Activated CD4-positive, alpha-beta T cell treated with anti-CD3 and anti-CD28 coated beads for 24 hours (primary cell): ENCODE measurements at regions not wholly inside any gene's neighbourhood (a gene's known extent, or its start where the extent isn't known, plus 50 kb on each side); places are given as distances from the start of the nearest gene placed in this dataset.

ENCODE experiments used
- DNase-seq, 2 donors: peaks; one replicate each; pipeline ENCODE4 v3.0.0-alpha.2; 2020; ENCODE audit warnings: low read depth in 2 of 2

DNA sequence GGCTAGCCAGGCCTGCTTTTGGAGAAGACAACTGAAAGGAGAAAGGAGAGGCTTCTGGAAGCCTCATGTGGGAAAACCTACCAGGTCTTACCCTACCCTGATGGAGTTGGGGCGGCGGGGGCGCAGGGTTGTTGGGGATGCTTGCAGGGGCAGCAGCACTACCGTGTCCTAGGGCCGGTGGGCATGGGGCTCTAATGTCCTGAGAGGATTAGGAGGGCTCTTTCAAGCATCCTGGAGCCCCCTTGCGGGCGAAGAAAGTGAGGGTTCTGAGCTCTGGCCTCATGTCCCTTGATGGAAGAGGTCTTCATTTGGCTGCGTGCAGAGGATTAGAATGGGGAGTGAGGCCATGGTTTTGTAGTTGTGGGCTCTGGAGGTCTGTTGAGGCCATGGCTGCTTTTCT lies 86.9 kb upstream of the PITX1 start:
- no peak for DNase-seq

DNA sequence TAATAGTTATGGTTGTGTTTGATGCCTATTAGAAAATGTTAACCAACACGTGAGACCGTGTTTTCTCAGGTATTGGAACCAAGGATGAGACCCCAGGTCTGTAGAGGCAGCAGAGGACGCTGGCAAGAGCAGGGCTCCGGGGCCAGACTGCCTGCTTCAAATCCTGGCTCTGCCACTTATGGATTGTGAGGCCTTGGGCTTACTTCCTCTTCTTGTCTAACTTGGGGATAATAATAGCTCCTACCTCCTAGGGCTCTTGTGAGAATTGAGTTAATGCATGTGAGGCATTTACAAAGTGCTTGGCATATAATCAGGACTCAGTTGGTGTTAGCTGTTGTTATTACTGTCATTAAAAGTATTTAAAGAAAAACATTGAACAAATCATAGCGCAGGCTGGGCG lies 85.5 kb upstream of the PITX1 start:
- no peak for DNase-seq

DNA sequence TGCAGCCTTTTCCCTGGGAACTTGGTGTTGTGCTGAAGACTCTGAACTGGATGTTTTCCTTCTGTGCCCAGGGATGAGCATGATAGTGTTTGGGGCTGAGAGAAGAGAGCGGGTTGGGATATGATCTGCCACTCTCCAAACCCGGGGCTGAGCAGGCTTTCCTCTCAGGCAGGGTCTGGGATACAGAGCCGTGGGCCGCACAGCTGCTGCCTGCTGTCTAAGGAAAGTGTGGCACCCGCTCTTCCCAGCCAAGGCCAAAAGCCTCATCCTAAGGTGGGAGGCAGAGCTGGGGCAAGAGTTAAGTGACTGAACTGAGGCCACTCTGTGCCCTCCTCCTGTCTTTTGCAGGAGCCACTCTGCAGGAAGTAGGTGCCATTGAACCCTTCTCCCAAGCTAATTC lies 83.6 kb upstream of the PITX1 start:
- DNase-seq: no peak

DNA sequence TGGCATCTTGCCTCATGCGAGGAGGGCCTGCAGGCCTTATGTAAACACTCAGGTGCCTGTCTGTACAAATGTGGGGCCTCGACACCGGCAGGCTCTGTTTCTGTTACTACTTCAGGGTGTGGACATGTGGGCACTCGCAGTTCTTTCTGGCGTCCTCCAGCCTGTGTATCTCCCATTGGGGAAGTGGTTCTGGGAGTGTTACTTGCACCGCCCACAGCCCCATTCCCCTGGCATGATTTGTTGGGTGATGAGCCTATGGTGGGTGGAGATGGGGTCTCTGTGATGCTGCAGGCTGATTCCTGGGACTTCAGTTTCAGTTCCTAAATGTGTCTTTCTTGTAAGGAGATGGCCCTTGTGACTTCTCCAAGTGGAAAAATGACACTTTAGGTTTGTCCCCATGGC lies 82.1 kb upstream of the PITX1 start:
- DNase-seq: no peak

DNA sequence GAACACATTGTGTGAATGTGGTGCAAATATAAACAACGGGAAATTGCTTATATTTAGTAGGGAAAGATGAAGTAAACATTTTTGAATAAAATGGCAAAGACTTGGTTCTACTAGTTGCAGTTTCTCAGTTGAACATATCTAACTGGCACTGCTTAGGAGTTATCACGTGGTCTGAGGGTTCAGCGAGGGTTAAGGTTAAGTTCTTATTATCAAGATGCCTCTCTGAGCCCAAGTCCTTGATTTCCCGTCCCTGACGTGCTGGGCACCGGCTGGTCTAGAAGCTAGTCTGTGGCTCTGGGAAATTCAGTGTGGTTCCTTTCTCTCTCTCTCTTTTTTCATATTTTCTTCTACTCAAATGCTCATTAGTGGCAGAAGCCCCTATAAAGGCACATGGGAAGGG lies 81.6 kb upstream of the PITX1 start:
- no peak for DNase-seq

DNA sequence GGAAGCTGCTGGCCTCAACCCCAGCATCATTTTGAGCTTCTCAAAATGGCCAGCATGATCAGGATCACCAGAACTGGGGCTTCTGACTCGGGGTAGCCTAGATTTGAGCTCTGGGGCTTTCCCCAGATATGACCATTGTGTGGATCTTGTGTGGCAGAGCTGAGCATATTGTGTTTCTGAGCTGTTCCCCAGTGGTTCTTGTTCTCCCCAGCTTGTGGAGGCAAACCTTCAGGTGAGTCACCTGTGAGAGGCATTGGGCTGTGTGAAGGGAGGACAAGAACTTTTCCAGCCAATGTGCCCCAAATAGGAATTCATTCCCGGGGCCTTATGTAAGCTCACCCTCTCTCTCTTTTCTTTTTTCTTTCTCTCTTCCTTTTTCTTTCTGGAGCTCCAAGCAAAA lies 80.7 kb upstream of the PITX1 start:
- DNase-seq: no peak

DNA sequence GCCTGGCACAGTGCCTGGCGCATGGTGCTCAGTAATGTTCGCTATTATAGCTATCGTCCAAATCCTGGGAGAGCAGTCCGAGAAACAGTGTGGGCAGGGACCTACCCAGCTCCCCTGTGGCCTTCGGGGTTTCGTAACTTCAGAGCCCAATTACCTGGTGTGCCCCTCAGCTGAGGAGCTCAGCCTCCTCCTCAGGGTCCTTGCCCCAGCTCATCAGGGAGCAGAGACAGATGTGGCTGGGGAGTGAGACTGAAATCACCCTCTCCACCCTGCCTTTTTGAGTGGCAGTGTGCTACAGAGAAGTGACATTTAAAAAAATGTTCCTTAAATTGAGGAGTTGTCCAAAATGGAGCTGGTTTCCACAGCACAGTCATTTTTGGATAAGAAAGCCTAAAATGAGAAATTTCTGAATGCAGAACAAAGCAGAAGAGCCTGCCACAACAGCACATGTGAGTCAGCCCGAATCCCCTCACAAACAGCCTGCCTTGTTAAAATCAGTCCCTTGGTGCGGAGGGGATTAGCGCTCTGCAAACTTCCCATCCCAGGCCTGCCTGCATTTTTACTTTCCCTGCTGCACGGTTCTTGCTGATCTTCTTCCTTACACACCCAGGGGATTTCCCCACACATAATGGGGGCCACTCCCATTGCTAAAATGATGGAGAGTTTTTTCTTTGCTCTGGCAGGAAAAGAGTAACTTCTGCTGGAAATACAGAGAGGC lies 78.1 kb upstream of the PITX1 start:
- DNase-seq: no peak

DNA sequence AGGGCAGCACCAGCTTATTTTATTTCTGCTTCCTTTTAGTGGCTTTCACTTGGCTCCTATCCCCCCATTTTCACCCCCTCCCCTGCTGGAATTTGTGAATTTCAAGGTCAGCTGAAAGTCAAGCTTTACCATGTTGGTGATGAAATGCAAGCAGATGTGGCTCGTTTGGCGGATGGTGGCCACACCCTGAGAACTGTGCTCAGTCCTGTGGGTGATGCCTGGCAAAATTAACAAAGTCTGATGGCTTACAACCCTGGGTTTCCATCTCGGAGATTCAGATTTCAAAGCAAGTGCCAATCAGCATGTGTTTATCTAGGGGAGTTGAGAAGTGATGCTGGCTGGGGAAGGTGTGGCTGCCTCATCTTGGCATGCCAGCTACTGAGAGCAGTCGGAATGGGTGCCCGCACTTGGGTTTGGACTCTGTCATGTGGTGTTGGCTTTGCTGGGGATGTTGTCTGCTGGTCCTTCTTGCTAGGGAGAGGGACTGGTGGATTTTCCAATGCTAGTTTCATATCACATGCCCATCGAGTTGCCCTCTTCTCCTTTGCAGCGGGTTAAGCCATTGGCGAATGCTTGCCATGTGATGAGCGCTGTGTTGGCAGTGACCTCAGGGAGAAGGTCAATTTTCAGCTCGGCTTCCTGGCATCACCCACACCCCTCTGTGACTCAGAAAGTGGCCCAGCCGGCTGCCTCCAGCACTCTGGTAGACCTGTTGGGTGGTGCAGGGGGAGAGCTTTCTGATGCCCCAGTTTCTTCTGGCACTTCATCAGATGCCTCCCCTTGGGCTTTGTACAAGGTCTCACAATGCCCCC lies 77.0 kb upstream of the PITX1 start:
- no peak for DNase-seq

DNA sequence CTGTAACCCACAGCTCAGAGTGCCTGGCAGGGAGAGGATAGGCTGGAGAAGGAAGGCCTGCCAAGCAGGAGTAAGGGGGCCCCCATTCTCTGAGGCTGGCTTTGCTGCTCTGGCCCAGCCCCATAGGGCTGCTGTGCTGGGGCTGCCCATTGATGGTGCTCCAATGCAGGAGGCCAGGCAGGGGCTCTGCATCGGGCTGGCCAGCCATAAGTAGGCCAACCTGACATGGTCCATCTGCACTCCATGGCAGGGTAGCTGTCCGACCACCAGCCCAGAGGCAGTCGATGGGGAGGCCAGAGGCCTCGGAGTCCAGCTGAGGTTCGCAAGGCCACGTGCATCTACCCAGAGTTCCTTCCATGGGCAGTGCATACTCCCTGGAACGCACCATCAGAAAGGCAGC lies 75.0 kb upstream of the PITX1 start:
- no peak for DNase-seq

DNA sequence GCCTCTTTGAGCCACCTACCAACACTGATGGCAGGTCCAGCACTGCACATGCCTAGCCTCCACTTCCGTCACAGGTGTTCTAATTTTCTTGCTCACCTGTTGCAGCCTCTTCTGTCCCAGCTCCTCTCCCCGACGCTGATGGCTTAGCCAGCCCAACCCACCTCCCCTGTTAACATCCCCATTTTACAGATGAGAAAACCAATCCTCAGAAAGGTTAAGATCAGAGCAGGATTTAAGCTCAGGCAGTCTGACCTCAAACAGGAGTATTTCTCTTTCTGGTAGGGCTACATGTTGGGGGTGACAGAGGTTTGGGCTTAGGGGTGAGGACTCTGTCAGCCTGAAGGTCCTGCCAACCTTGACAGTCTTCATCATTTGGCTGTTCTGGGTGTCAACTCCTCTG lies 74.5 kb upstream of the PITX1 start:
- no peak for DNase-seq

DNA sequence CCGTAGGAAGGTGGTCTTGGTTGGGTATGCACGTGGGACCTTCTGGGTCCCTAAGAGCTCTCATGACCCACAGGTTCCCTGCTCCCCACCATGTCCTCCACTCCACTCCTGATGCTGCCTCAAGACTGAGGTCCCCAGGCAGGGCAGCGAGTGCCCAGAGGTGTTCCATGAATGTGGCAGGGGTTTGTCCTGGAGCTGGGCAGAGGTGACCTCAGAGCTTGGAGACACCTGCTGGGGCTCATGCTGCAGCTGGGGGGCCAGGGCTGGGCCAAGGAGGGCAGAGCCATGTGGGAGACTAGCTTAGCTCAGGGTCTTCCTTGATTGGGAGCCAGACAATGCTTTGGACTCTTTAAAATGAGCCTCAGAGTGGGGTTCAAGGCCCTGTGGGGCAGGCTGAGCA lies 74.0 kb upstream of the PITX1 start:
- DNase-seq: no peak

DNA sequence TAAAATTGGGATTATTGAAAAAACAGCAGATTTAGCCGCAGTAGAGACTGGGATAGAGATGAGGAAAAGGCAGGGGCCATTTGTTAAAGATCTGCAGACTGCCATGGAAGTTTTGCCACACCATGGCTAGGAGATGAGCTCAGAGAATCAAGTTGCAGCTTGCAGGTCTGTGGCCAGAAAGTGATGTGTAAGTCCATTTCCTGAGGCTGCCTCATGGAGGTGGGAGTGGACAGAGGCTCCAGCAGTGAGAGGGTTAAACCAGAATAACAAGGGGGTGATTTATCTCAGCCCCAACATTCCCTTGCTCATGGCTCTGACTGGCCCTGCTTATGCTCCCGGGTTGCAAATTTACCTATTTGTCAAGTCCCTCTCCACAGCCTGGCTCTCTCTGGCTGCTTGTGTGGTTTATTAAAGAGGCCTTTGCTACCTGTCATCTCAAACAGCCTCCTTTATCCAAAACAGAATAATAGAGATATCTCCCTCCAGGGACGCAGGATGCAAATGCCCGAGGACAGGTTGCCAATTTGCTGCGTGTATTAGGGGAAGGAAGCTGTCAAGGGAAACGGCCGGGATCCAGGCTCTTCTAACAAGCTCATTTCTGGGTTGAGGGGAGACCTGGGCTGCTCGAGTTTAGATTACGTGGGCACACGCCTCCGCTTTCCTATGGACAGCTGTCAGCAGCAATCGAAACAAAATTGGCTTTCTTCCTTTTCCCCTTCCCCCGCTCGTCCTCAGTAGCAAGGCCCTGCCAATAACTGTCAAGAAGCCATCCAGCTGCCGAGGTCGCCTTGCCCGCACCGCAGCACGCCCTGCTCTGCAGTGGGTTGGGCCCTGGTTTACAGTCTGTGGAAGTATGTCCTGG lies 72.8 kb upstream of the PITX1 start:
- DNase-seq: no peak

DNA sequence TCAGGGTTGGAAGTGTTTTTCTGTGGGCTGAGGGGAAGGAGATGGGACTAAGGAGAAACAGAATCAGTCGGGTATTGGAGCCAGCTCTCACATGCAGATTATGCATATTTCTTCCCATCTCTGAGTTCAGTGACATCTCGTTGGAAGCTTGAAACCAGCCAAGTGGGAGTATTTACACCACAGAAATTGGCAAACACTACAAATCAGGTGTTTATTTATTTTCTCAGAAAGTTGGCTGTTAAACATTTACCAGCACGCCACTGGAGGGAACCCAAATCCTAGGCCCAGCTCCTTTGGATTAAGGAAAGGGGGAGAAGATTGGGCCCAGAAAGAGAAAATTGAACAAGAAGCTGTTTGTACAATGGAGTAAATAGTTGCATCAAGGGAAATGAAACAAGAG lies 72.1 kb upstream of the PITX1 start:
- DNase-seq: no peak

DNA sequence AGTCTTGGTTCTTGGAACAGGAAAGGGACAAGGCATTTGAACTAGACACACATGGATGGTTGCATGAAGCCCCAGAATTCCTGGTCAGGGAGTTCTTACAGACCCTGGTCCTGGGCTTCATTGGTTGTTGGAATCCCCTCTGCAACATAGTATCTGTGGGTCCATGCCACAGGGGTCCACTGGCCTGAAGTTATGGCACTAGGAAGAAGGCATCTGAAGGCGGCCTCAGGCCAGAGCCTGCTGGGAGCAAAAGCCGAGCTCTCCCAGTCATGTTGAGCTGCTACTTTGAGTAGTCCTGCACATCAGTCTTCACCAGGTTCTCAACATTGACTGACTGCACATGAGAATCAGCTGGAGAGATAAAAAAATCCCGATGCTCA lies 71.1 kb upstream of the PITX1 start:
- no peak for DNase-seq

DNA sequence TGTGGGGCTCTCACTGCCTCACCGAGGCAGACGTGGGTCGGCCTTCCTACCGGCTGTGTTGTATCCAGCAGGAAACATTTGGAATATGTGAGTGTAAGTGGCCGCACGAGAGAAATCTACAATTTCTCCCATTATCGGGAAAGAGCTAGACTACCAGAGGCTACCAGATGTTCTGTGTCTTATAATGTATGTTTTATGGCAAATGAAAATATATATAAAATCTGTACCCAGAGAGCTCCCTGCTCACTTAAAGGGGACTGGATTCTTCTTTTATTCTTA lies 69.5 kb upstream of the PITX1 start:
- no peak for DNase-seq

DNA sequence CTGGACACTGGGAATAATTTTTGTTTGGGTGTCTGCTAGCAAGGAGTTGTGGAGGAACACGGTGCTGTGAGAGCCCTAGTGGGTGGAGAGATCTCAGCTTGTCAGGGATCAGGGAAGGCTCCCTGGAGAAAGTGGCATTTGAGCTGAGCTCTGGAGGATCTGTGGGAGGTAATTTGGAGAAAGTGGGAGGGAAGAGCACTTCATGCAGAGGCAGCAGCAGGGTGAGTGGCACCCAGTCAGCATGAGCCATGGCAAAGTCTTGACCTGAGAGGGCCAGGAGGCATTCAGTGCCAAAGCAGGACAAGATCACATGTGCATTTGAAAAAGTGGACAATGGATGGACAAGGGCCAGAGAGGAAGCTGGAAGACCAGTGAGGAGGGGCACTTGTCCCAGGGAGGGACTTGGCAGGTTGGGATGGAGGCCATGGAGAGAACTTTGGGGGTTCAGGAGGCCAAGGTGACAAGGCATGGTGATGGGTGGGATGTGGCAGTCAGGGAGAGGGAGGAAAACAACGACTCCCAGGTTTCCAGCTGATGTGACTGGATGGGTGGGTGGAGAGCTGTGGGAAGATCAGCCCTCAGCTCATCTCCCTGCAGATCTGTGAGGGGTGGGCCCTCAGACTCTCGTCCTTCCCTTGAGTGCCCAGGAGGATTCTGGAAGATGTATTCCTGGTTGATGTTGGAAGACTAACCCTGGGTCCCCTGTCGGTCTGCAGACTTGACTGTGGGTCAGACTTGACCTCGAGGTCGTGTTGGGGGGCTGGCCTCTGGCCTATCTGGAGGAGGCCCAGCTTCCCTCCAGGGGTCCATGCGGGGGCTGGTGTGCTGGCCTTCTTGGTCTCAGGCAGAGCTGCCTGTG lies 68.9 kb upstream of the PITX1 start:
- DNase-seq: no peak

DNA sequence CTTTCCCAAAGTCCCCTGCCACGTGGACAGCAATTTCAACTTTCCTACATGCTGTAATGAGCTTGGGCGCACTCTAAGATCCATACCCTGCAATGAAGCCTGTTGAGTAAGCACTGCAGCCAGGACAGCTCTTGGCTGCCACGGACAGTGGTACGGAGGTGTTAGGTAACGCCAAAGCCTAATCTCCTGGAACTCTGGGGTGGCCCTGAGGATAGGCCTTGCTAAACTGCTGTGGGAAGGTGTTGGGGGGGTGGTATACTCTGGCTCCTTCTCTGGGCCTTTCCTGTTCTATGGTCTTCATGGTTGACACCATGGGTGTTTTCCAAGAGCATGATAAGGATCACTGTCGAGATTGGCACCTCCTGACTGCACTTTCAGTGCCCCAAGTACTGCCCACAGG lies 66.4 kb upstream of the PITX1 start:
- DNase-seq: no peak

DNA sequence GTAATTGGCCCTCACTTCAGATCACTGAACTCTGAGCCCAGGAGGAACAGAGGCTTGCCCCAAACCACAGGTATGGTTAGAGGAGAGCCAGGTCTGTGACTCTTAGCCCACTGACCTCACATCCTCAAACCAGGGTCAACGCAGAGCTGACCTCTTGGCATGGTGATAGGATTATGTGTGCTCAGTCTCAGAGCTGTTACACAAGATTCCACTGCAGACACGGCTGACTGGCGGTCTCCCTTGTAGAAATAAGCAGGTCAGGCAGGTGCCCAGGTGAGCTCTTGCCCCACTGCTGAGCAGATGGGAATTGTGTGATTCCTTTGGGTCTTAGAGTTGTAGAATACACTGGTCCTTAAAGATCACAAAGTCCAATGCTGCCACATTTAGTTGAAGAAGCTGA lies 66.0 kb upstream of the PITX1 start:
- no peak for DNase-seq

DNA sequence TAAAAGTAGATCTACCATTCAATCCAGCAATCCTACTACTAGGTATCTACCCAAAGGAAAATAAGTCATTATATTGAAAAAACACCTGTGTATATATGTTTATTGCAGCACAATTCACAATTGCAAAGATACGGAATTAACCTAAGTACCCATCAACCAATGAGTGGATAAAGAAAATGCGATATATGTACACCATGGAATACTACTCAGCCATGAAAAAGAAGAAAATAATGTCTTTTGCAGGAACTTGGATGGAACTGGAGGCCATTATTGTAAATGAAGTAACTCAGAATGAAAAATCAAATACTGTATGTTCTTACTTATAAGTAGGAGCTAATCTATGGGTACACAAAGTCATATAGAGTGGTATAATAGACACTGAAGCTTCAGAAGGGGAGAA lies 63.4 kb upstream of the PITX1 start:
- no peak for DNase-seq

DNA sequence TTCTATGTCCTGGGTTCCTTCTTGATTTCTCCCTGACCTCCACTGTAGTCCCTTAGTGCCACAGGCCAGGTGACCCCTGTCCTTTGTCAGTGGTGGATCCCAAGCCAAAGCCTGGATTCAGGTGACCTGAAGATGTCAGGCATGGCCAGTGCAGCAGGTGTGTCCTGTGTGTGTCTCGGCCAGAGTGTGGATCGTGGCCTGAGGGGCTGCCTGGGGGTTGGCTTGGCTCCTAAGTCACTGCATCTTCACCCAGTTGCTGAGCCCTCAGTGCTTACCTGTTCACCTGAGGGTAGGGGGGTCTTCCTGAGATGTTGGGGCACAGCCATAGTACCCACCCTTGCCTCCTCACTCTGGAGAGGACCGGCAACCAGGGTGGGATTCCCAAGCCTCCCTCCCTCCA lies 61.8 kb upstream of the PITX1 start:
- no peak for DNase-seq

DNA sequence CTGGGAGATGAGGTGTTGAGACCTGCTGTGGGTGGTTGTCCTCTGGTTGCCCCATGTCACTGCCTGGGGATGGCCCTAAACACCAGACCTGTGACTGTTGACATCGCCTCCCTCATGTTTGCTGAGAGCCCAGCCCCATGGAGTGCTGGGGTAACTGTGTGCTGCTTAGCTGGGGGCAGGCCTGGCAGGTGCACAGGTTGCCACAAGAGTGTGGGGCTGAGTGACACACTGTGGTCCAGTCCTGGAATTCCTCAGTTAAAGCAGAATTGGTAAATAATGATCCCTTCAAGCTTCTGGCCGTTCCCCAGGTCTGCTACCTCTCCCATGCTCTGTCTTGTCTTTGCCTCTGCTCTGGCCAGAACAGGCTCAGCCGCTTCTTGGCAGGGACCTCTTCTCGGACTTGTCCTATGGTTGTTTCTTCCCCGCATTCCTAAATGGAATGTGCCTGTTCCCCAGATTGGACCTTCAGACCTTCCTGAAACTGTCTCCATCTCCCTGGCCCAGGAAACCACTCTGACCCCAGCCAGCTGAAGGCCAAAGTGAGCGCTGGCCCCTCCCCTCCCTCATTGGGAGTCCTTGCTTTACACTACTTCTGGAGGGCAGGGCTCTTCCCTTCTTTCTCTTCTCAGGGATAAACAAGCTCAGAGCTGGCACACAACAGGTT lies 61.2 kb upstream of the PITX1 start:
- DNase-seq: no peak
